HEK293T (cell line): ENCODE measurements at regions not wholly inside any gene's neighbourhood (a gene's known extent, or its start where the extent isn't known, plus 50 kb on each side); places are given as distances from the start of the nearest gene placed in this dataset.

ENCODE experiments used
- CTCF ChIA-PET: fragments of 350-600 bp; formaldehyde crosslinking; extraction: SDS; loops from one replicate; lab custom pipeline; 2021; ENCODE audit warnings: antibody characterized with exemption, inconsistent platforms; lab: Yijun Ruan, JAX
- POLR2A ChIA-PET: fragments of 350-600 bp; formaldehyde crosslinking; extraction: SDS; loops from one replicate; lab custom pipeline; 2020; ENCODE audit warnings: antibody characterized with exemption, inconsistent platforms; lab: Yijun Ruan, JAX
- DNase-seq: peaks from one replicate; pipeline ENCODE4 v3.0.0; 2012; ENCODE audit warnings: mixed read lengths; ENCODE audit errors: extremely low spot score
- ARNT ChIP-seq: fragments of 450-650 bp; IDR thresholded peaks from 2 replicates; pipeline ENCODE4 v1.6.1; 2017; ENCODE audit warnings: mild to moderate bottlenecking
- BHLHE40 ChIP-seq: fragments of 450-650 bp; IDR thresholded peaks from 2 replicates; pipeline ENCODE4 v1.6.1; 2016; ENCODE audit warnings: mild to moderate bottlenecking, moderate library complexity, borderline replicate concordance
- CTBP1 ChIP-seq: fragments of 450-650 bp; IDR thresholded peaks from 2 replicates; pipeline ENCODE4 v1.6.1; 2016; ENCODE audit warnings: borderline replicate concordance
- ELF4 ChIP-seq: fragments of 450-650 bp; IDR thresholded peaks from 2 replicates; pipeline ENCODE4 v1.6.1; 2017; ENCODE audit warnings: antibody characterized with exemption
- FOXA1 ChIP-seq: fragments of 450-650 bp; IDR thresholded peaks from 2 replicates; pipeline ENCODE4 v1.6.1; 2016; ENCODE audit warnings: mild to moderate bottlenecking
- FOXK2 ChIP-seq: fragments of 450-650 bp; IDR thresholded peaks from 2 replicates; pipeline ENCODE4 v1.6.1; 2016; ENCODE audit warnings: mild to moderate bottlenecking
- FOXM1 ChIP-seq: fragments of 450-650 bp; IDR thresholded peaks from 2 replicates; pipeline ENCODE4 v1.6.1; 2017; ENCODE audit warnings: mild to moderate bottlenecking, borderline replicate concordance
- HDGF ChIP-seq: fragments of 450-650 bp; IDR thresholded peaks from 2 replicates; pipeline ENCODE4 v1.6.1; 2017; ENCODE audit warnings: antibody characterized with exemption, borderline replicate concordance
- L3MBTL2 ChIP-seq: fragments of 450-650 bp; conservative IDR thresholded peaks from 2 replicates; pipeline ENCODE4 v1.6.1; 2016; ENCODE audit warnings: mild to moderate bottlenecking
- LEF1 ChIP-seq: fragments of 450-650 bp; IDR thresholded peaks from 2 replicates; pipeline ENCODE4 v1.6.1; 2017; ENCODE audit warnings: mild to moderate bottlenecking, borderline replicate concordance
- NFRKB ChIP-seq: fragments of 450-650 bp; IDR thresholded peaks from 2 replicates; pipeline ENCODE4 v1.6.1; 2016; ENCODE audit warnings: mild to moderate bottlenecking, moderate library complexity
- SP1 ChIP-seq: fragments of 450-650 bp; IDR thresholded peaks from 2 replicates; pipeline ENCODE4 v1.6.1; 2017
- SUZ12 ChIP-seq: fragments of 450-650 bp; IDR thresholded peaks from 2 replicates; pipeline ENCODE4 v1.6.1; 2016; ENCODE audit warnings: mild to moderate bottlenecking
- TARDBP ChIP-seq: fragments of 450-650 bp; IDR thresholded peaks from 2 replicates; pipeline ENCODE4 v1.6.1; 2016
- ZNF384 ChIP-seq: fragments of 450-650 bp; IDR thresholded peaks from 2 replicates; pipeline ENCODE4 v1.6.1; 2016
- TF ChIP-seq, protein P1 (sequence below): fragments of 450-650 bp; IDR thresholded peaks from 2 replicates; pipeline ENCODE4 v1.6.1; 2016

GRCh38 chr1:82919837-82920236 lies 1079.1 kb downstream of the TTLL7 start:
- CTCF ChIA-PET, result interaction anchor here (0.5 kb wide), 1 partner anchor 671 kb away, joined by 3 read pairs; no protein-coding TSS in a partner anchor

GRCh38 chr1:82907313-82907712 lies 1091.6 kb downstream of the TTLL7 start:
- DNase-seq, result no peak
- CTCF ChIA-PET, result no interaction called here
- POLR2A ChIA-PET, result no interaction called here
- TF ChIP-seq BHLHE40 (no peak), TARDBP (no peak), SUZ12 (no peak), HDGF (no peak), L3MBTL2 (no peak), ZNF384 (no peak), ARNT (no peak), NFRKB (no peak), FOXK2 (no peak), FOXM1 (no peak), CTBP1 (no peak), ELF4 (no peak), FOXA1 (no peak), SP1 (no peak), LEF1 (no peak)
- TF ChIP-seq, protein P1, sequence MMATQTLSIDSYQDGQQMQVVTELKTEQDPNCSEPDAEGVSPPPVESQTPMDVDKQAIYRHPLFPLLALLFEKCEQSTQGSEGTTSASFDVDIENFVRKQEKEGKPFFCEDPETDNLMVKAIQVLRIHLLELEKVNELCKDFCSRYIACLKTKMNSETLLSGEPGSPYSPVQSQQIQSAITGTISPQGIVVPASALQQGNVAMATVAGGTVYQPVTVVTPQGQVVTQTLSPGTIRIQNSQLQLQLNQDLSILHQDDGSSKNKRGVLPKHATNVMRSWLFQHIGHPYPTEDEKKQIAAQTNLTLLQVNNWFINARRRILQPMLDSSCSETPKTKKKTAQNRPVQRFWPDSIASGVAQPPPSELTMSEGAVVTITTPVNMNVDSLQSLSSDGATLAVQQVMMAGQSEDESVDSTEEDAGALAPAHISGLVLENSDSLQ, result no peak

More at GRCh38 chr1:82919837-82920236, 1079.1 kb downstream of the TTLL7 start:
- no peak for TF ChIP-seq LEF1
- 0 out of 2 replicates have a peak, but pooled peaks have one; percentile 7 for TF ChIP-seq ZNF384
- POLR2A ChIA-PET, result no interaction called here
- DNase-seq, result no peak

- no peak for DNase-seq
- ChIA-PET POLR2A (no interaction called here), CTCF (interaction anchor here (0.6 kb wide), 1 partner anchor 952 kb away, joined by 4 read pairs; no protein-coding TSS in a partner anchor)
- TF ChIP-seq CTBP1 (no peak), FOXM1 (no peak), SP1 (no peak)
Measured at GRCh38 chr1:82903626-82904025, 1095.3 kb downstream of the TTLL7 start.

- ChIA-PET POLR2A (no interaction called here), CTCF (interaction anchor here (0.6 kb wide), 1 partner anchor 17 kb away, joined by 3 read pairs; no protein-coding TSS in a partner anchor)
Measured at GRCh38 chr1:82901561-82901960, 1097.4 kb downstream of the TTLL7 start.

GRCh38 chr1:82901118-82901517 lies 1097.8 kb downstream of the TTLL7 start:
- TF ChIP-seq SUZ12, result no peak
- TF ChIP-seq SP1, result no peak
- no peak for TF ChIP-seq ARNT
- no peak for TF ChIP-seq HDGF
- no peak for TF ChIP-seq BHLHE40
- TF ChIP-seq, protein P1, result no peak
- no peak for TF ChIP-seq CTBP1
- TF ChIP-seq ELF4, result no peak
- no peak for TF ChIP-seq FOXA1
- TF ChIP-seq FOXK2, result no peak
- TF ChIP-seq FOXM1, result no peak
- no peak for TF ChIP-seq NFRKB
- DNase-seq, result no peak
- ChIA-PET POLR2A (no interaction called here), CTCF (interaction anchor here (0.6 kb wide), 1 partner anchor 17 kb away, joined by 3 read pairs; no protein-coding TSS in a partner anchor)

More at GRCh38 chr1:82901561-82901960, 1097.4 kb downstream of the TTLL7 start:
- TF ChIP-seq FOXK2, result no peak
- no peak for TF ChIP-seq SP1
- TF ChIP-seq NFRKB, result no peak
- no peak for TF ChIP-seq SUZ12
- TF ChIP-seq TARDBP, result no peak
- no peak for TF ChIP-seq FOXA1
- TF ChIP-seq HDGF, result no peak
- TF ChIP-seq ARNT, result no peak
- TF ChIP-seq, protein P1, result no peak
- TF ChIP-seq BHLHE40, result no peak
- TF ChIP-seq ZNF384, result no peak
- TF ChIP-seq LEF1, result no peak
- TF ChIP-seq L3MBTL2, result no peak
- no peak for DNase-seq

DNA sequence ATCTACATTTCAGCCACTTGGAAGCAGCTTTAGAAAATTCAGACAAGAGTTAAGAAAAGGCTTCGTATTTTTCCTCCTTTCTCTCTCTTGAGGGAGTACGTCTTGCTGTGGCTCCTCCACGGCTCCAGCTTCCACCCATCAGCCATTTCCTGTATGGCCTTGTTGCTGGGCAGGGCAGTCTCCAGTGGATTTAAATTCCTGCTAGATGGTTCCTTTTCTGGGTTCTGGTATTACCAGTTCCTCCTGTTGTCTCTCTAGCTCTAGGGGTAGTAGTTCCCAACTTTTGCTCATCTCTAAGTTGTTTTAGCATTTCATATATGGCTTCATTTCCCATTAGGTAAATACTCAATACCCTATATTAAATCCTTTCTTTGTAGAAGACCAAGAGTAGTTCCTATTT lies 1098.3 kb downstream of the ADGRL2 start:
- no peak for DNase-seq
- POLR2A ChIA-PET, result no interaction called here
- CTCF ChIA-PET, result no interaction called here
- TF ChIP-seq ARNT, result no peak

GRCh38 chr1:82897549-82897948 lies 1096.8 kb downstream of the ADGRL2 start:
- DNase-seq, result no peak
- TF ChIP-seq HDGF (no peak), ELF4 (no peak), CTBP1 (no peak), BHLHE40 (no peak), NFRKB (no peak), LEF1 (no peak), FOXA1 (no peak)
- CTCF ChIA-PET, result no interaction called here
- POLR2A ChIA-PET, result no interaction called here
